H1 (cell line): ENCODE measurements at regions not wholly inside any gene's neighbourhood (a gene's known extent, or its start where the extent isn't known, plus 50 kb on each side); places are given as distances from the start of the nearest gene placed in this dataset.

Source experiments
- CTBP2 ChIP-seq: IDR thresholded peaks from 2 replicates; pipeline ENCODE4 v1.7.0; 2011; ENCODE audit warnings: borderline replicate concordance, mild to moderate bottlenecking, moderate library complexity, mixed read lengths, low read length; ENCODE audit not compliant: insufficient read depth, insufficient read length
- CTCF ChIP-seq, 3 experiments: IDR thresholded peaks; 1 replicate in 2 of 3; 2 replicates in 1 of 3; pipeline versions ENCODE4 v1.5.1 to v1.6.1; 2011; ENCODE audit warnings: low read length in 3 of 3, mild to moderate bottlenecking in 3 of 3, inconsistent platforms in 2 of 3, low read depth in 1 of 3, moderate library complexity in 1 of 3; ENCODE audit not compliant: insufficient read depth in 1 of 3; ENCODE audit errors: control extremely low read depth in 1 of 3
- GABPA ChIP-seq: IDR thresholded peaks from 2 replicates; pipeline ENCODE4 v1.6.1; 2011; ENCODE audit warnings: mild to moderate bottlenecking, low read length, moderate library complexity, borderline replicate concordance; ENCODE audit not compliant: insufficient read depth
- MAFK ChIP-seq: IDR thresholded peaks from 2 replicates; pipeline ENCODE4 v1.6.1; 2012; ENCODE audit warnings: low read depth, mild to moderate bottlenecking, improper control_type of control experiment, low read length
- MAX ChIP-seq: IDR thresholded peaks from 2 replicates; pipeline ENCODE4 v1.6.1; 2012; ENCODE audit warnings: inconsistent platforms
- RXRA ChIP-seq: IDR thresholded peaks from 2 replicates; pipeline ENCODE4 v1.6.1; 2011; ENCODE audit warnings: low read depth, mild to moderate bottlenecking, low read length, moderate library complexity; ENCODE audit not compliant: insufficient read depth
- SIRT6 ChIP-seq: IDR thresholded peaks from one replicate; pipeline ENCODE4 v1.7.1; 2012; ENCODE audit warnings: low read length, inconsistent platforms
- SP1 ChIP-seq: IDR thresholded peaks from 2 replicates; pipeline ENCODE4 v1.6.1; 2011; ENCODE audit warnings: low read depth, low read length
- SUZ12 ChIP-seq: fragments of 200-600 bp; sonication (generic); IDR thresholded peaks from 2 replicates; pipeline ENCODE4 v1.6.1; 2012; ENCODE audit warnings: mild to moderate bottlenecking, inconsistent platforms, low read length, moderate library complexity, mixed read lengths
- TAF1 ChIP-seq: IDR thresholded peaks from 2 replicates; pipeline ENCODE4 v1.6.1; 2011; ENCODE audit warnings: mild to moderate bottlenecking, low read depth, low read length

- no peak for TF ChIP-seq GABPA
- TF ChIP-seq SIRT6 = no peak
- no peak for TF ChIP-seq SP1
- no peak for TF ChIP-seq SUZ12
- TF ChIP-seq MAX = no peak
- no peak for TF ChIP-seq TAF1
- TF ChIP-seq CTBP2 = no peak
- peak in 2 of 3 experiments; percentile 15 to 27; a peak in 2 of 4 replicates for TF ChIP-seq CTCF (IDR thresholded peaks at IDR 0.05; ENCODE audit: control extremely low read depth in 1 of 3, insufficient read depth in 1 of 3, low read depth in 1 of 3, low read length in 3 of 3)
- no peak for TF ChIP-seq MAFK
- no peak for TF ChIP-seq RXRA
Measured at GRCh38 chr13:47397739-47398138, 500.9 kb upstream of the HTR2A start (continued).
